GM18858 (cell line): ENCODE measurements at regions not wholly inside any gene's neighbourhood (a gene's known extent, or its start where the extent isn't known, plus 50 kb on each side); places are given as distances from the start of the nearest gene placed in this dataset.

ENCODE experiments used
- ATAC-seq: cut with Tn5 transposase; IDR thresholded peaks from one replicate; pipeline ENCODE4 v1.9.1; 2021; ENCODE audit not compliant: unreplicated experiment

- ATAC-seq = no peak
Measured at GRCh38 chr13:107289540-107289939, 721.6 kb upstream of the ARGLU1 start.

GRCh38 chr13:107284173-107284572 is 716.2 kb upstream of the ARGLU1 start:
- no peak for ATAC-seq

GRCh38 chr13:107277911-107278310 is 710.0 kb upstream of the ARGLU1 start:
- no peak for ATAC-seq

- ATAC-seq = no peak
Measured at GRCh38 chr13:107276936-107277335, 709.0 kb upstream of the ARGLU1 start.

GRCh38 chr13:107275945-107276614 is 708.1 kb upstream of the ARGLU1 start:
- ATAC-seq = no peak

- ATAC-seq = no peak
Measured at GRCh38 chr13:107275312-107275711, 707.4 kb upstream of the ARGLU1 start.

- no peak for ATAC-seq
Measured at GRCh38 chr13:107271227-107271626, 703.3 kb upstream of the ARGLU1 start.

- no peak for ATAC-seq
Measured at GRCh38 chr13:107266657-107267056, 698.7 kb upstream of the ARGLU1 start.

GRCh38 chr13:107258599-107259187 is 690.8 kb upstream of the ARGLU1 start:
- no peak for ATAC-seq

- no peak for ATAC-seq
Measured at GRCh38 chr13:107254392-107254791, 686.5 kb upstream of the ARGLU1 start.

- no peak for ATAC-seq
Measured at GRCh38 chr13:107252428-107252827, 684.5 kb upstream of the ARGLU1 start.

GRCh38 chr13:107252021-107252420 is 684.1 kb upstream of the ARGLU1 start:
- no peak for ATAC-seq

GRCh38 chr13:107251341-107251740 is 683.4 kb upstream of the ARGLU1 start:
- no peak for ATAC-seq

- no peak for ATAC-seq
Measured at GRCh38 chr13:107250628-107251027, 682.7 kb upstream of the ARGLU1 start.

- ATAC-seq = no peak
Measured at GRCh38 chr13:107244241-107244640, 676.3 kb upstream of the ARGLU1 start.

GRCh38 chr13:107242138-107242537 is 674.2 kb upstream of the ARGLU1 start:
- ATAC-seq = no peak

GRCh38 chr13:107241381-107241780 is 673.4 kb upstream of the ARGLU1 start:
- no peak for ATAC-seq

GRCh38 chr13:107239213-107239612 is 671.3 kb upstream of the ARGLU1 start:
- no peak for ATAC-seq

- no peak for ATAC-seq
Measured at GRCh38 chr13:107238262-107238981, 670.5 kb upstream of the ARGLU1 start.

GRCh38 chr13:107234319-107235073 is 666.6 kb upstream of the ARGLU1 start:
- ATAC-seq = no peak

GRCh38 chr13:107233541-107233940 is 665.6 kb upstream of the ARGLU1 start:
- no peak for ATAC-seq

- ATAC-seq = no peak
Measured at GRCh38 chr13:107231944-107232343, 664.0 kb upstream of the ARGLU1 start.
